ENCODE measurements at regions not wholly inside any gene's neighbourhood (a gene's known extent, or its start where the extent isn't known, plus 50 kb on each side); places are given as distances from the start of the nearest gene placed in this dataset.
"Not testable (repeated sequence)": the region's sequence is repeated elsewhere in the genome, so short reads cannot be mapped to it uniquely, and the experiment has no call there.

DNA sequence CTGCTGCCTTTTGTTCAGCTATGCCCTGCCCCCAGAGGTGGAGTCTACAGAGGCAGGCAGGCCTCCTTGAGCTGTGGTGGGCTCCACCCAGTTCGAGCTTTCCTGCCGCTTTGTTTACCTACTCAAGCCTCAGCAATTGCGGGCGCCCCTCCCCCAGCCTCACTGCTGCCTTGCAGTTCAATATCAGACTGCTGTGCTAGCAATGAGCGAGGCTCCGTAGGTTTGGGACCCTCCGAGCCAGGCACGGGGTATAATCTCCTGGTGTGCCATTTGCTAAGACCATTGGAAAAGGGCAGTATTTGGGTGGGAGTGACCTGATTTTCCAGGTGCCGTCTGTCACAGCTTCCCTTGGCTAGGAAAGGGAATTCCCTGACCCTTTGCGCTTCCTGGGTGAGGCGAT lies 51.9 kb downstream of the DIPK2A start:
- DNase-seq: not testable (repeated sequence)

GRCh38 chr3:144028798-144029411 lies 57.3 kb downstream of the DIPK2A start:
- no peak for DNase-seq

DNA sequence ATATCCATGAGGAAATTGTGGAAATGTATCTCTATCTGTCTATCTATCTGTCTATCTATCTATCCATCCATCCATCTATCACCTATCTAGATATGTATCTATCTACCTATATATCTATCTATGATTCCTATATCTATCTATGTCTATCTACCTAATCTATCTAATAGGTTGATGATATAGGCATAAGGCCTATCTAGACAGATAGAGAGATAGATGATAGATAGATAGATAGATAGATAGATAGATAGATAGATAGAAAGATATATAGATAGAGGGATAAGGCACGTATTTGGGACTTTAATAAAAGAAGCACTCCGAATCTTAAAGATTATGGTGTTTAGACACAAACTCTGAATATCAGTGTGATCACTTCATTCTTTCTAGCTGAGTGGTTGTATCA lies 58.1 kb downstream of the DIPK2A start:
- DNase-seq: no peak

DNA sequence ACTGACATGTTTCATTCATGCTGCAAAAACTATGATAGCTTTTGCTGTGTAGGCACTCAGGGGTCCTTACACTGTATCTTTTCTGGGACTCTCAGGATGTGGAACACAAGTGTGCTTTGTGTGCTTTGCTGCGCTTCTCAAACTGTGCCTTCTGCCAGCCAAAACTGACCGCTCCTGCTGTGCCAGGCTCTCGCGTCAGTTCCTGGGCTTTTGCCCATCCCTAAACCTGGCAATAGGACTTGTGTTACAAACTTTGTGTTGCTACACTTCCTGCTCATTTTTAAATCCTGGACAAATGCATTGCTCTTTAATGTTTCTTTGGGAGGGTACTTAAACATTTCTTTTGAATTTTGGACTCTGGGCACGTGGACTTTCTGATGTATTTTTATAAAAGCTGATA lies 60.3 kb downstream of the DIPK2A start:
- DNase-seq: no peak

DNA sequence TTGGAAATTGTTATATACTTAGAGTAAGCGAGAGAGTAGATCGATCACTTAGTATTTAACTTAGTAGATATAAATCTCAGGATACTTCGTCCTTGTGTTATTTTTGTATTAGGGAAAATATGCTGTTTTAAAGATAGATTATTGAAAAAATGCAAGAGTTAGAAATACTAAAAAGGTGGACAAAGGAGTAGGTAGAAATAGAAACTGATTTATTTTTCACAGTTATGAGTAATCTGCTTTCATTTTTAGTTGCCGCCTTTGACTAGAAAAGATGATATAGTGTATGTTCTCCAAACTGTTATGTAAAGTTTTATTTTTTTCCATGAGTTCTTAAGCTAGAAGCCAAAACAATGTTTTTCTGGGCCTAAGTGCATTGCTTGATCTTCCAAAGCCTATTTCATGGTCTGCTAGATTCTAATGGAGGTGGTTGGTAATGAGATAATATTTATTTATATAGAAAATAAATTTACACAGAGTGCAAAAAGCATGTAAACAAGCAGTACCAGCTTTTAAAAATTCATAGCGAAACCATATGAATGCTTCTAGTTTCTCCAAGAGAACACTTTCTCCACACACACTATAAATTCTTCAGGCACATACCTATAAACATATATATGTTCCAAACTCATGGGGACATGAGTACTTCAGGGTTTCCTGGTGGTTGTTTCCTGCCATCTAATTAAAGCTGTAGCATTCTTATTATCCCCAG lies 61.1 kb downstream of the DIPK2A start:
- DNase-seq: no peak

DNA sequence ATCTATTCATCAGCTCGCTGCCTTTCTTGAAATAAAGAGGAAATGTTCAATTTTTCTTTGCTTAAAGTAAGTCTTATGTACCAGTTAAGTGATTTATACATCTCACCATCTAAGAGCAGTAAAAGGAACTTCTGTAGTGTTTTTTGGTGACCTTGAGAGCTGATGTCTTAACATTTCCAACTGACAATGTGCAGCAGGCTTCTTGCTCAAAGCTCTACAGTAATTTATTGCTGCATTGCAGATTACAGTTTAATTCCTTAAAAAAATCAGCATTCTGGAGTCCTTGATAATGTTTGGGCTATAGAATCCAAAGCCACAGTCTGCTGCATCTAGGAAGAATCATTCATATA lies 61.6 kb downstream of the DIPK2A start:
- no peak for DNase-seq

DNA sequence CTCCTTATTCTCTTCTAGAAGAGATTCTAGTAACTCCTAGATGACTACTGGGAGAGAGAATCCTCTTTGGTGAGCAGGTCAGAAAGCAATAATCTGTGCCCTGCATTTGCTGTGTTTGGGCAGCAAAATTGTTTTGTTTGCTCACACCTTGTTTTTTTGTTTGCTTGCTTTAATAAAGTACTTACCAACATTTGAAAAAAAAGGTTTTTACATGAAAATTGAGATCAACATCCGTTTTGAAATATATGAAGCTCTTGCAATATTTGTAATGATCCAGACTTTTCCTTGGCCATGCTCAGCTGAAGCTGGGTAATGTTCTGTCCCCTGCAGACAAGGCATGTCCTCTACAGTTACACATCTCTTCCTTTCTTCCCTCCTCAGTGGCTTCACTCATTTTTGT lies 62.2 kb downstream of the DIPK2A start:
- no peak for DNase-seq

GRCh38 chr3:144034715-144035290 lies 63.2 kb downstream of the DIPK2A start:
- DNase-seq: no peak

- DNase-seq: no peak
These were observed 64.9 kb downstream of the DIPK2A start for GRCh38 chr3:144036498-144036897.

- no peak for DNase-seq
These were observed 68.0 kb downstream of the DIPK2A start for GRCh38 chr3:144039661-144040060.

DNA sequence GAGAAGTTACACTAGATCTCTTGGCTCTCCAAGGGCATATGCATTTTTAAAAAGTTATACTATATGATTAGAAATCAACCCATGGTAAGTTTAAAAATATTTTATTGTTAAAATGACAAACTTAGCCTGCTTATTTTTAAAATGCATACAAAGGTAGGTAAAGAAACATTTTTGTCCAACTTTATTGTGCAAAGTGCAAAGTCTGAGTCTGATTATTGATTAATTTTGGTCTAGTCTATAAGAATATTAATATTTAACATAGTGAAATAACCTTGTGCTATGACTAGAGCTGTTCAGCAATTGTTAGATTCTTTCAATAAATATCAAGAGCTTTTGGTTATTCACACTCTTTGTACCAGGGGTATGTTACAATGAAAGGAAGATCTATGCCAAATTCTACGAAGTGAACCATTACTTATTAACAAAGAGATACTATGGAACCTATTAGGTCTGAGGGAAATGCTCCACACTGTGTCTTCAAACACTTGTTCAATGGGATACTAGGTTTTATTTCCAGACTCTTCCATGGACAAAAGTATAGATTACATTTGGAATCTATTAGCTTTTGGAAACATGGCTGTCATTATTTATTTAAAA lies 70.4 kb downstream of the DIPK2A start:
- no peak for DNase-seq

DNA sequence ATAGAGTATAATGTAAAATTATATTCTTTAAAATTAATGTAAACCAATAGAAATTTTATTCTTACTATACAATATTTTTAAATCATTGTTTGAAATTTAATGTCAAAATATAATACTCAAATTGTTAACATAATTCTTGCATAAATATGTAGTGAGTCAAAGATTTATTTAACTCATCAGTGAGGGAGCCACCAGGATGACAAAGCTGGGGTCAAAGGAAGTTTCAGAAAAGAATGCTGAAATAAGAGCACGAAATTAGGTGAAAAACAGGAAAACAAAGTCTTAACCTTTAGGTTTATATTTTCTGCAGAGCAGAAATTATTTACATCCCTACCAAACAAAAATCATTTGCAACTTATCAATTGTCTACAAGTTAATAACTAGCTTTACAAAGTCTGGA lies 74.1 kb downstream of the DIPK2A start:
- DNase-seq: no peak

- DNase-seq: no peak
These were observed 77.8 kb downstream of the DIPK2A start for GRCh38 chr3:144049374-144049773.

DNA sequence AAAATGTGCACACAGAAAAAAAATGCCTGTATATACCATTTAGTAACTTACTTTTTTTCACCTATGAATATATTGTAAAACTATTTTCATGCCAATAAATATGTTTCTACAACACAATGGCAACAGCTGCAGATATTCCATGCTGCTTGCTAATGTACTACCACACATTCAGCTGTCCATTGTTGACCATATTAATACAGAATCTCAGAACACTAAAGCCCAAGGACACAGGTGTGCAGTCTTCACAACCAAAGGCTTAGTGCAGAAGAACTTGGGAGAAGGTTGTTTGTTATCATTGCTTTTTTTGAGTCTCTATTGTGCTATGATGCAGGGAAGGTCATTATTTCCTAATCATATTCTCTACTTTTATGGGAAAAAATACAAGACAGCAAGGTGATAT lies 79.6 kb downstream of the DIPK2A start:
- DNase-seq: no peak

DNA sequence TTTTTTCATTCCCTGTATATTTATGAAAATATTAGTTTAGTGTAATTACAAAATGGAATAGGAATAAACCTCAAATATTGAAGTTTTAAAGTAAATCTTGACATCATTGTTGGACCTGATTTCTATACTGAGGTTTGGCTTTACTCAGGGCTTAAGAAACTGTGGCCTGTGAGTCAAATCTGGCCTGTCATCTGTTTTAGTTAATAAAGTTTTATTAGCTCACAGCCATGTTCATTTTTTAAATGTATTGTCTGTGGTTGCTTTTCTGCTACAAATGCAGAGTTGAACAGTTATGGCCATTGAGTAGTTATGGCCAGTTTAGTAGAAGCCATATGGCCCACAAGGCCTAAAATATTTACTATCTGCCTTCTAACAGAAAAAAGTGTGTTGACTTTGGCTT lies 80.7 kb downstream of the DIPK2A start:
- no peak for DNase-seq

- DNase-seq: no peak
These were observed 81.5 kb downstream of the DIPK2A start for GRCh38 chr3:144053121-144053520.

DNA sequence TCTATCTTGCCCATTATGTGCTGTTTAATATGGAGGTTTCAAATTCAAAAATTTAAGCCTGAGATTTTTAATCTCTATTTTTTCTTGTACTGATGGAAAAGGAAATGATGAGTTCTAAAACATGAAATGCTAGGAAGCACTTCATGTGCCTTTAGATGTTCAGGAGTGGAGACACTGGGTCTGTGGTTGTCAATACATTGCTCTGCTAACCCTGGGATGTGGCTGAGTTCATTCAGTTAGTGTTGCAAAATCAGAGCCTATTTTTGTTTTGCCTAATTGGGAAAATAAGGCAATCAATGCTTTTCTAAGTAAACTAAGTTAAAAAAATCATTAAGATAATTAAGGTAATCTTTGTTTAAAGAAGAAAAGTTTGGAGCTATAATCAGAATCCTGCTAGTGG lies 83.1 kb downstream of the DIPK2A start:
- DNase-seq: no peak

- no peak for DNase-seq
These were observed 84.0 kb downstream of the DIPK2A start for GRCh38 chr3:144055604-144056003.

DNA sequence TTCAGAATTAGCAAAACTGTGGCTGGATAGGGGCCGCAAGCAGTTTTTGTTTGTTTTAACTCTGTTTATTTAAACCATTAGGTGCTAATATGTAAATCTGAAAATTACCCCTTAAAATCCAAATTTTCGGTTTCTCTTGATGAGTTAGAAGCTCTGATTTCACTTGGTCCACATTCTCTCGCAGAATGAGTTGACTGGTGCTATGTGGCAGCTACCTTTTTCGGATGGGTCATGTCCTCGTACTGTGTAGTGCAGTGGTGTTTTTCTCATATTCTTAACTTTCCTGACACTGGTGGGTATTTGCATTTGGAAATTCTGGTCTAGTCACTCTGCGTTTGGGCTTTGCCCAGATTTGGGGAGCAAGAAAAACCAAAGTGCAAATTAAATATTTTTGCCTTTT lies 87.1 kb downstream of the DIPK2A start:
- DNase-seq: no peak

- no peak for DNase-seq
These were observed 87.9 kb downstream of the DIPK2A start for GRCh38 chr3:144059481-144059880.

DNA sequence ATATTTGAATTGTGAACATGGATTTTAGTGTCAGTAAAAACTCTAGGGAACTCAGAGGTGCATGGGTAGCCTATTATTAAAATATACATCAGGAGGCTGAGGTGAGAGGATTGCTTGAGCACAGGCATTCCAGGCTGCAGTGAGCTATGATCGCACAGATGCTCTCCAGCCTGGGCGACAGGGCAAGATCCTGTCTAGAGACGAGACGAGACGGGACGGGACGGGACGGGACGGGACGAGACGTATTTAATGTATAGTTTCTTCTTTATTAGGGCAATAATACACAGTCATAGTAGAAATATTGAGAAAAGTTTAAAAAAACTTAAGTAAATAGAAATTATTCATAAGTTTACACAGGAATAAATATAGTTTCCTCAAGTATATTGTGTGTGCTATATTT lies 89.3 kb downstream of the DIPK2A start:
- DNase-seq: no peak

- DNase-seq: no peak
These were observed 91.7 kb downstream of the DIPK2A start for GRCh38 chr3:144063306-144063705.

GRCh38 chr3:144067059-144067458 lies 95.4 kb downstream of the DIPK2A start:
- DNase-seq: no peak

DNA sequence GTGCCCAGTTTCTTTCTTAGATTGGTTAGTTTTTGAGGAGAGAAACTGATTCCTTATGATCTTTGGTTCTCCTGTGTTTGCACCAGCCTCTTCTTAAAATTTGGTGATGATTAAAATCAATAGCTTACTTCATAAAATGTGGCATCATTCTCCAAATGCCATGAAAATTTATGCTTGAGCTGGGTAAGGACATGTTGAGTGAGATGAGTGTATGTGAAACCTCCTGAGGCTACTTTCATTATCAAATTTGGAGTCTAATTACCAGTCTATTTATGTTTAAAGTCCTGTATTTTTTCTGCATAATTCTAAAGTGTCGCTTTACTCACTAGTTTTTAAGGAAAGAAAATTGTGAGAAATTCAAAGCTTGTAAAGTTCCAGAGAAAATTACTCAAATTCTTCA lies 102.1 kb downstream of the DIPK2A start:
- no peak for DNase-seq
